Transverse colon (tissue), 4 donors: ENCODE measurements at regions not wholly inside any gene's neighbourhood (a gene's known extent, or its start where the extent isn't known, plus 50 kb on each side); places are given as distances from the start of the nearest gene placed in this dataset.

Source experiments
- CTCF ChIP-seq, 5 experiments: fragments of 200-600 bp in 3 of 5; fragments of 450-650 bp in 2 of 5; sonication (generic) in 3 of 5; IDR thresholded peaks; 1 replicate in 2 of 5; 2 replicates in 3 of 5; pipeline ENCODE4 v1.5.1; 2016 to 2017; ENCODE audit warnings: antibody characterized with exemption in 5 of 5, inconsistent platforms in 3 of 5, mild to moderate bottlenecking in 2 of 5, moderate library complexity in 1 of 5
- EP300 ChIP-seq: sonication (generic); formaldehyde crosslinking; IDR thresholded peaks from one replicate; pipeline ENCODE4 v1.6.1; 2017; ENCODE audit warnings: antibody characterized with exemption, low read depth
- POLR2A ChIP-seq: fragments of 450-650 bp; IDR thresholded peaks from one replicate; pipeline ENCODE4 v1.6.1; 2016; ENCODE audit warnings: antibody characterized with exemption, mild to moderate bottlenecking, moderate library complexity
- POLR2AphosphoS5 ChIP-seq, 3 donors: sonication (generic); formaldehyde crosslinking; IDR thresholded peaks; one replicate each; pipeline ENCODE4 v1.6.1; 2016; ENCODE audit warnings: antibody characterized with exemption in 3 of 3

- TF ChIP-seq POLR2AphosphoS5 (IDR thresholded peaks at IDR 0.05) (no peak), CTCF (IDR thresholded peaks at IDR 0.05) (no peak), EP300 (no peak), POLR2A (no peak)
Observed at GRCh38 chr6:147869201-147869600, 360.7 kb downstream of the SAMD5 start.
